Activated CD4-positive, alpha-beta T cell treated with anti-CD3 and anti-CD28 coated beads, Interleukin-2, amount 10 ng/mL, durations not matched to agents 24 days and 14 days (primary cell): ENCODE measurements at regions not wholly inside any gene's neighbourhood (a gene's known extent, or its start where the extent isn't known, plus 50 kb on each side); places are given as distances from the start of the nearest gene placed in this dataset.

Experiments
- DNase-seq: peaks from one replicate; pipeline ENCODE4 v3.0.0; 2022
- H3K27ac Mint-ChIP-seq: one replicate; pipeline ENCODE4 v1.8.0; 2022; ENCODE audit warnings: mild to moderate bottlenecking, mixed read lengths
- H3K27me3 Mint-ChIP-seq: one replicate; pipeline ENCODE4 v1.8.0; 2022; ENCODE audit warnings: mixed read lengths
- H3K36me3 Mint-ChIP-seq: one replicate; pipeline ENCODE4 v1.8.0; 2022; ENCODE audit warnings: low read depth, mild to moderate bottlenecking, mixed read lengths
- H3K4me1 Mint-ChIP-seq: one replicate; pipeline ENCODE4 v1.8.0; 2021; ENCODE audit warnings: mixed read lengths
- H3K4me3 Mint-ChIP-seq: one replicate; pipeline ENCODE4 v1.8.0; 2022; ENCODE audit warnings: mild to moderate bottlenecking, moderate library complexity, mixed read lengths
- H3K9me3 Mint-ChIP-seq: one replicate; pipeline ENCODE4 v1.8.0; 2021; ENCODE audit warnings: mixed read lengths
- intact Hi-C: fragments of 100-400 bp; cut with micrococcal nuclease; formaldehyde crosslinking; loops from one replicate; pipeline ENCODE4 v1.15.1; 2023

- Mint-ChIP-seq H3K27ac (no peak overlapping the region), H3K4me3 (no peak overlapping the region), H3K9me3 (no peaks in the 10 kb centered on the region), H3K4me1 (peaks cover 25% of the 10 kb centered on the region), H3K27me3 (no peaks in the 10 kb centered on the region), H3K36me3 (no peaks in the 10 kb centered on the region)
- no peak for DNase-seq
- intact Hi-C loops = loop anchor here (10.0 kb wide), 1 partner anchor 203 kb away; no protein-coding TSS in a partner anchor
Observed at GRCh38 chr3:18782191-18782590, 357.1 kb upstream of the SATB1 start.

GRCh38 chr3:18780959-18781358 is 355.8 kb upstream of the SATB1 start:
- Mint-ChIP-seq H3K9me3 (no peaks in the 10 kb centered on the region), H3K4me3 (peak overlapping the region; percentile 62), H3K4me1 (peaks cover 19% of the 10 kb centered on the region), H3K27me3 (no peaks in the 10 kb centered on the region), H3K36me3 (no peaks in the 10 kb centered on the region), H3K27ac (peak overlapping the region; percentile 3)
- DNase-seq = peak; percentile 68
- intact Hi-C loops = loop anchor here (10.0 kb wide), 1 partner anchor 204 kb away; no protein-coding TSS in a partner anchor

- intact Hi-C loops = loop anchor here (10.0 kb wide), 1 partner anchor 205 kb away; no protein-coding TSS in a partner anchor
- Mint-ChIP-seq H3K36me3 (no peaks in the 10 kb centered on the region), H3K27me3 (no peaks in the 10 kb centered on the region), H3K4me3 (no peak overlapping the region), H3K9me3 (no peaks in the 10 kb centered on the region), H3K27ac (no peak overlapping the region), H3K4me1 (peaks cover 20% of the 10 kb centered on the region)
- no peak for DNase-seq
Observed at GRCh38 chr3:18779704-18780103, 354.6 kb upstream of the SATB1 start.

GRCh38 chr3:18778598-18778997 is 353.5 kb upstream of the SATB1 start:
- Mint-ChIP-seq H3K36me3 (no peaks in the 10 kb centered on the region), H3K9me3 (no peaks in the 10 kb centered on the region), H3K27ac (peak overlapping the region; percentile 74), H3K27me3 (no peaks in the 10 kb centered on the region), H3K4me1 (peaks cover 22% of the 10 kb centered on the region), H3K4me3 (peak overlapping the region; percentile 55)
- intact Hi-C loops = no loop called here
- no peak for DNase-seq

- Mint-ChIP-seq H3K36me3 (no peaks in the 10 kb centered on the region), H3K4me1 (peaks cover 22% of the 10 kb centered on the region), H3K4me3 (no peak overlapping the region), H3K9me3 (no peaks in the 10 kb centered on the region), H3K27me3 (no peaks in the 10 kb centered on the region), H3K27ac (no peak overlapping the region)
- intact Hi-C loops = no loop called here
- no peak for DNase-seq
Observed at GRCh38 chr3:18778094-18778493, 353.0 kb upstream of the SATB1 start.

- H3K4me1 Mint-ChIP-seq = peaks cover 40% of the 10 kb centered on the region
Observed at GRCh38 chr3:18775501-18775900, 350.4 kb upstream of the SATB1 start.

GRCh38 chr3:18774319-18775088 is 349.4 kb upstream of the SATB1 start:
- DNase-seq = no peak
- Mint-ChIP-seq H3K27me3 (no peaks in the 10 kb centered on the region), H3K36me3 (no peaks in the 10 kb centered on the region), H3K27ac (no peak overlapping the region), H3K4me1 (peaks cover 41% of the 10 kb centered on the region), H3K4me3 (no peak overlapping the region), H3K9me3 (no peaks in the 10 kb centered on the region)
- intact Hi-C loops = no loop called here

More at GRCh38 chr3:18775501-18775900, 350.4 kb upstream of the SATB1 start:
- Mint-ChIP-seq H3K27me3 (no peaks in the 10 kb centered on the region), H3K9me3 (no peaks in the 10 kb centered on the region), H3K4me3 (no peak overlapping the region), H3K36me3 (no peaks in the 10 kb centered on the region), H3K27ac (no peak overlapping the region)
- DNase-seq = no peak
- intact Hi-C loops = no loop called here

- intact Hi-C loops = no loop called here
- H3K4me1 Mint-ChIP-seq = peaks cover 27% of the 10 kb centered on the region
Observed at GRCh38 chr3:18772699-18773305, 347.7 kb upstream of the SATB1 start.

GRCh38 chr3:18771931-18772330 is 346.8 kb upstream of the SATB1 start:
- H3K27ac Mint-ChIP-seq = no peak overlapping the region
- H3K4me3 Mint-ChIP-seq = no peak overlapping the region
- H3K9me3 Mint-ChIP-seq = no peaks in the 10 kb centered on the region
- intact Hi-C loops = no loop called here
- H3K36me3 Mint-ChIP-seq = no peaks in the 10 kb centered on the region
- H3K27me3 Mint-ChIP-seq = no peaks in the 10 kb centered on the region
- no peak for DNase-seq
- peaks cover 28% of the 10 kb centered on the region for H3K4me1 Mint-ChIP-seq

More at GRCh38 chr3:18772699-18773305, 347.7 kb upstream of the SATB1 start:
- H3K4me3 Mint-ChIP-seq = no peak overlapping the region
- no peaks in the 10 kb centered on the region for H3K9me3 Mint-ChIP-seq
- H3K27ac Mint-ChIP-seq = no peak overlapping the region
- H3K36me3 Mint-ChIP-seq = no peaks in the 10 kb centered on the region
- H3K27me3 Mint-ChIP-seq = no peaks in the 10 kb centered on the region
- peak; percentile 64 for DNase-seq

GRCh38 chr3:18770800-18771199 is 345.7 kb upstream of the SATB1 start:
- H3K27ac Mint-ChIP-seq = no peak overlapping the region
- no peaks in the 10 kb centered on the region for H3K36me3 Mint-ChIP-seq
- intact Hi-C loops = no loop called here
- peaks cover 30% of the 10 kb centered on the region for H3K4me1 Mint-ChIP-seq
- H3K4me3 Mint-ChIP-seq = no peak overlapping the region
- H3K27me3 Mint-ChIP-seq = no peaks in the 10 kb centered on the region
- no peak for DNase-seq
- H3K9me3 Mint-ChIP-seq = no peaks in the 10 kb centered on the region

- H3K36me3 Mint-ChIP-seq = no peaks in the 10 kb centered on the region
- H3K4me3 Mint-ChIP-seq = no peak overlapping the region
- no peak overlapping the region for H3K27ac Mint-ChIP-seq
- H3K9me3 Mint-ChIP-seq = no peaks in the 10 kb centered on the region
- intact Hi-C loops = no loop called here
- H3K4me1 Mint-ChIP-seq = peaks cover 26% of the 10 kb centered on the region
- DNase-seq = no peak
- H3K27me3 Mint-ChIP-seq = no peaks in the 10 kb centered on the region
Observed at GRCh38 chr3:18767756-18768303, 342.7 kb upstream of the SATB1 start.

GRCh38 chr3:18766974-18767373 is 341.8 kb upstream of the SATB1 start:
- no peak overlapping the region for H3K4me3 Mint-ChIP-seq
- no peaks in the 10 kb centered on the region for H3K9me3 Mint-ChIP-seq
- H3K27ac Mint-ChIP-seq = no peak overlapping the region
- peaks cover 17% of the 10 kb centered on the region for H3K4me1 Mint-ChIP-seq
- DNase-seq = no peak
- intact Hi-C loops = no loop called here
- H3K36me3 Mint-ChIP-seq = no peaks in the 10 kb centered on the region
- no peaks in the 10 kb centered on the region for H3K27me3 Mint-ChIP-seq

- Mint-ChIP-seq H3K4me3 (no peak overlapping the region), H3K27ac (no peak overlapping the region), H3K4me1 (peaks cover 6% of the 10 kb centered on the region), H3K27me3 (no peaks in the 10 kb centered on the region), H3K9me3 (no peaks in the 10 kb centered on the region), H3K36me3 (no peaks in the 10 kb centered on the region)
- DNase-seq = no peak
- intact Hi-C loops = no loop called here
Observed at GRCh38 chr3:18765662-18766061, 340.5 kb upstream of the SATB1 start.

- intact Hi-C loops = no loop called here
- Mint-ChIP-seq H3K36me3 (no peaks in the 10 kb centered on the region), H3K9me3 (no peaks in the 10 kb centered on the region), H3K27me3 (no peaks in the 10 kb centered on the region), H3K4me3 (no peak overlapping the region), H3K4me1 (peaks cover 4% of the 10 kb centered on the region), H3K27ac (no peak overlapping the region)
- no peak for DNase-seq
Observed at GRCh38 chr3:18765161-18765560, 340.0 kb upstream of the SATB1 start.
